Pancreas (tissue), 10 donors: ENCODE measurements at regions not wholly inside any gene's neighbourhood (a gene's known extent, or its start where the extent isn't known, plus 50 kb on each side); places are given as distances from the start of the nearest gene placed in this dataset.

ENCODE experiments used
- ATAC-seq, 4 donors: fragments of 200-7000 bp; cut with Tn5 transposase; one replicate each; pipeline versions ENCODE4 v1.8.0 to v1.9.1; 2020; ENCODE audit warnings: mild to moderate bottlenecking in 4 of 4, moderate library complexity in 4 of 4
- DNase-seq, 6 donors: peaks; one replicate each; pipeline ENCODE4 v3.0.0-alpha.2; 2020
- FAIRE-seq: peaks from 2 replicates; lab custom pipeline; 2012; peaks lifted over from hg19 to GRCh38; lab: Jason Lieb, UNC
- H3K27ac ChIP-seq, 4 donors: fragments of 200-600 bp; sonication (generic); 1 replicate in 3 of 4; 2 replicates in 1 of 4; pipeline versions ENCODE4 v1.5.0 to v1.8.0; 2020
- H3K27me3 ChIP-seq, 4 donors: fragments of 200-600 bp; one replicate each; pipeline ENCODE4 v1.8.0; 2021
- H3K36me3 ChIP-seq, 3 donors: fragments of 200-600 bp; sonication (generic) in 1 of 3; one replicate each; pipeline versions ENCODE4 v1.5.0 to v1.8.0; 2020 to 2021
- H3K4me1 ChIP-seq, 3 donors: fragments of 200-600 bp; one replicate each; pipeline ENCODE4 v1.8.0; 2021
- H3K4me3 ChIP-seq, 4 donors: fragments of 200-600 bp; sonication (generic) in 2 of 4; one replicate each; pipeline versions ENCODE4 v1.5.0 to v1.8.0; 2020 to 2021
- H3K9me3 ChIP-seq, 4 donors: fragments of 200-600 bp; one replicate each; pipeline ENCODE4 v1.8.0; 2021
- WGBS, 2 donors: extraction: QIAGEN DNeasy Blood & Tissue Kit; methylation state at CpG; one replicate each; pipeline ENCODE4 v1.1.7; 2013; 5-methylcytosine and 5-hydroxymethylcytosine counted together
- intact Hi-C, 3 donors: fragments of 100-400 bp; cut with DNase I; formaldehyde crosslinking; loops; one replicate each; pipeline versions ENCODE4 v1.11.1 to v1.14.2; 2022
- TF ChIP-seq, protein P1 (sequence below), 4 donors: fragments of 200-600 bp; sonication (generic) in 3 of 4; IDR thresholded peaks; one replicate each; pipeline versions ENCODE4 v1.5.0 to v1.8.0; 2021; ENCODE audit warnings: antibody characterized with exemption in 4 of 4
- donor health status: healthy with polysubstance abuse.
- donor health status: DM: no; HTN: no; CAD: no; lungs with moderate emphysema.
- donor health status: DM: no; HTN: no; CAD: no.
- donor health status: control.
- donor health status: control.
- donor health status: Bipolar disorder and iron deficiency.
- donor health status: DM: yes; HTN: yes; CAD: no.
- donor health status: DM: no; HTN: no; CAD: no.
- donor health status: DM: no; HTN: no; CAD: no.
- donor health status: DM: yes; HTN: yes; CAD: no.

DNA sequence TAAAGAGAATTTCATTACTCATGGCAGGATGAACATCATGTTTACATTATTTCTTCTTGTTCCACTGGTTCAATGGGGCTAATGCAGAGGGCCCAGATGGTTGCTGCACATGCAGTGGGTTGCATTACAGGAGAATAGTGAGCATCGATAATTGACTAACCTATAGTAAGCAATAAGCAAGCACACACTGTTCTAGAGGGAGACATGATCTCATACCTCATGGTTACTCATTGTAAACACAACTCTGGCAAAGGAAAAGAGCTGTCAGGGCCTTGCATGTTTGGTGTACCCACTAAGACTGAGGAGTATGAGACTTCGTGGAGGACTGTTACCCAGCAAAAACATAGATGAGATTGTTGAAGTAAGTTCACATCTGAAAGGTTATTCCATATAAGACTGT is 885.6 kb upstream of the VRK2 start:
- no peak overlapping the region for H3K4me3 ChIP-seq
- peaks cover 0 to 5% (median 0%) of the 10 kb centered on the region in 3 donors for H3K4me1 ChIP-seq
- ATAC-seq (no peak), FAIRE-seq (no peak), DNase-seq (no peak)
- H3K36me3 ChIP-seq, result no peaks in the 10 kb centered on the region
- H3K9me3 ChIP-seq, result no peaks in the 10 kb centered on the region
- intact Hi-C loops, result no loop called here
- 80 to 87% methylated on average over 2 of the region's 2 CpGs for WGBS, 2 donors
- TF ChIP-seq, protein P1, sequence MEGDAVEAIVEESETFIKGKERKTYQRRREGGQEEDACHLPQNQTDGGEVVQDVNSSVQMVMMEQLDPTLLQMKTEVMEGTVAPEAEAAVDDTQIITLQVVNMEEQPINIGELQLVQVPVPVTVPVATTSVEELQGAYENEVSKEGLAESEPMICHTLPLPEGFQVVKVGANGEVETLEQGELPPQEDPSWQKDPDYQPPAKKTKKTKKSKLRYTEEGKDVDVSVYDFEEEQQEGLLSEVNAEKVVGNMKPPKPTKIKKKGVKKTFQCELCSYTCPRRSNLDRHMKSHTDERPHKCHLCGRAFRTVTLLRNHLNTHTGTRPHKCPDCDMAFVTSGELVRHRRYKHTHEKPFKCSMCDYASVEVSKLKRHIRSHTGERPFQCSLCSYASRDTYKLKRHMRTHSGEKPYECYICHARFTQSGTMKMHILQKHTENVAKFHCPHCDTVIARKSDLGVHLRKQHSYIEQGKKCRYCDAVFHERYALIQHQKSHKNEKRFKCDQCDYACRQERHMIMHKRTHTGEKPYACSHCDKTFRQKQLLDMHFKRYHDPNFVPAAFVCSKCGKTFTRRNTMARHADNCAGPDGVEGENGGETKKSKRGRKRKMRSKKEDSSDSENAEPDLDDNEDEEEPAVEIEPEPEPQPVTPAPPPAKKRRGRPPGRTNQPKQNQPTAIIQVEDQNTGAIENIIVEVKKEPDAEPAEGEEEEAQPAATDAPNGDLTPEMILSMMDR (IDR thresholded peaks at IDR 0.05), result no peak
- H3K27ac ChIP-seq, result no peak overlapping the region
- no peaks in the 10 kb centered on the region for H3K27me3 ChIP-seq

DNA sequence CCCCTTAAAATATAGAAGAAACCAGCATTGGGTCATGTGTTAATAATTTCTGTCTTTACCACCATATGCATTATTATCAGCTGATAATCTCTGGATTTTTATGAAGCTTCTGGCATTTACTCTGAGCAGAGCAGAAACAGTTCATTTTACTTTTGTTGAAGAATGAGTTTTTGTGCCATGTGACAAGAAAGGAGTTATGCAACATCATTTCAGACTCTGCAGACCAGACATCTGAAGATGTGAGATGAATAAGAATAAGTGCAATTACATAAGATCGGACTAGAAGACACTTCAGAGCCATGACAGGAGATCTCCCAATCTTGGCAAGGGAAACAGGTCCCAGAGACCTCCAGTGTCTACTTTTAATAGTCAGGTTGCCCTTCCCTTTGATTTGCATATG is 869.4 kb upstream of the VRK2 start:
- 56 to 71% methylated on average over 1 of the region's 1 CpG for WGBS, 2 donors
- FAIRE-seq (no peak), DNase-seq (no peak), ATAC-seq (no peak)
- Histone ChIP-seq H3K27ac (no peak overlapping the region), H3K36me3 (no peaks in the 10 kb centered on the region), H3K9me3 (no peaks in the 10 kb centered on the region), H3K4me3 (no peak overlapping the region), H3K4me1 (no peaks in the 10 kb centered on the region), H3K27me3 (no peaks in the 10 kb centered on the region)
- TF ChIP-seq, protein P1 (IDR thresholded peaks at IDR 0.05), result no peak
- intact Hi-C loops, result no loop called here

GRCh38 chr2:57180042-57180567 is 866.5 kb upstream of the VRK2 start:
- DNase-seq (no peak), FAIRE-seq (no peak), ATAC-seq (no peak)
- H3K9me3 ChIP-seq, result no peaks in the 10 kb centered on the region
- 73 to 85% methylated on average over 4 of the region's 4 CpGs for WGBS, 2 donors
- no peaks in the 10 kb centered on the region for H3K36me3 ChIP-seq
- H3K4me3 ChIP-seq, result no peak overlapping the region
- no peak overlapping the region for H3K27ac ChIP-seq
- intact Hi-C loops, result no loop called here
- H3K4me1 ChIP-seq, result no peaks in the 10 kb centered on the region
- H3K27me3 ChIP-seq, result no peaks in the 10 kb centered on the region
- TF ChIP-seq, protein P1 (IDR thresholded peaks at IDR 0.05), result no peak

DNA sequence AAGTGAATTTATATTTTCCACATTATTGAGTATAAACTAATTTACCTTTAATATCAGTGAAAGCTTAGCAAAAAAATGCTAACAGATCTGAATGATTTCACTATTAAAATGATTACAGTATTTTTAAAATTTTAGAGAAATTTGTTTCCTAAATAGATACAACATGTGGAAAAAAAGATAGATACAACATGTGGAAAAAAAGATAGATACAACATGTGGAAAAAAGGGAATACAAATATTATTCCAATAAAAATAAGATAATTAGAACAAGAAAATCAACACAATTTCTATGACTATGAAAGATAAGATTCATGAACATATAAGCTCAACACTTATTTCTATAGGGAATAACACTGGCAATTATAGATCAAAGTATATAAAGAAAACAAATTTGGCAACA is 865.9 kb upstream of the VRK2 start:
- FAIRE-seq, result peak; percentile 66
- H3K4me3 ChIP-seq, result no peak overlapping the region
- no peak for ATAC-seq
- TF ChIP-seq, protein P1 (IDR thresholded peaks at IDR 0.05), result no peak
- intact Hi-C loops, result no loop called here
- no peaks in the 10 kb centered on the region for H3K4me1 ChIP-seq
- DNase-seq, result no peak
- no peaks in the 10 kb centered on the region for H3K27me3 ChIP-seq
- no peaks in the 10 kb centered on the region for H3K9me3 ChIP-seq
- H3K36me3 ChIP-seq, result no peaks in the 10 kb centered on the region
- H3K27ac ChIP-seq, result no peak overlapping the region

DNA sequence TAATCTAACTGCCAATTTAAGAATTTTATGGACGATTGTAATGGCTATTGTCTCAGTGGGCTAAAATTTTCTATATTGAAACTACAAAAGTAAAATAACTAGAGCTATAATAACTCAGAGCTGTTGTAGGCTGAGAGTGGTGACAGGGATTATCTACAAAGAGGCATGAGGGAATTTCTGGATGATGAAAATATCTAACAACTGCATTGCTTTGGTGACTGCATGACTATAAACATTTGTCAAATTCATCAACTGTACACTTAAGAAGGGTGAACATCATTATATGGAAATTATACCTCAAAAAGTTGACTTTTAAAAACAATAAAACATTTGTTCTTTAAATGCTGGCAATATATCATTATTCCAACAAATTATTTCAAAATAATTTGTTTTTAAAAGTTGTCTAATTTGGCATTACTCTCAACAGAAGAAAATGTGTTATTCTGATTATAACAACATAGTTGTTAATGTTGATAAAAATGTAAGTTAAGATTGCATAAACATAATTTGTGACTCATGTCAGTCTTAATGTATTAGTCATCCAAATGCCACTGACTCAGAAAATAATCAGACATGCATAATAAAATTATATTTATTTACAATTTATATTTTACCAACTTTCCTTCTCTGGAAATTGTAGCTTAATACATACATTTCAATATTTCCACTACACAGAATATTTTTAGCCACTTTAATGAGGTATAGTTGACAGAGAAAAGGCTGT is 865.1 kb upstream of the VRK2 start:
- Histone ChIP-seq H3K9me3 (no peaks in the 10 kb centered on the region), H3K4me3 (no peak overlapping the region), H3K27ac (no peak overlapping the region), H3K36me3 (no peaks in the 10 kb centered on the region), H3K27me3 (no peaks in the 10 kb centered on the region), H3K4me1 (no peaks in the 10 kb centered on the region)
- FAIRE-seq (no peak), DNase-seq (no peak), ATAC-seq (no peak)
- WGBS, 2 donors, result 7 to 22% methylated on average over 1 of the region's 1 CpG
- TF ChIP-seq, protein P1 (IDR thresholded peaks at IDR 0.05), result no peak
- intact Hi-C loops, result no loop called here
